Endothelial cell of umbilical vein (primary cell): ENCODE measurements at regions not wholly inside any gene's neighbourhood (a gene's known extent, or its start where the extent isn't known, plus 50 kb on each side); places are given as distances from the start of the nearest gene placed in this dataset.
A peak's percentile ranks its signal among the peaks of the same experiment; 100 is the strongest.

Source experiments
- BruUV-seq: library from RNA; stranded (reverse); fragments of 400-500 nt; replicated peaks from 2 replicates; lab custom pipeline; 2021; lab: Mats Ljungman, UMichigan
- CTCF ChIA-PET: fragments of 300-600, 350-600 bp; sonication (Branson Sonifier 250); formaldehyde crosslinking; loops from one replicate; lab custom pipeline; 2021; ENCODE audit warnings: antibody characterized with exemption, inconsistent platforms; lab: Charles Lee
- POLR2A ChIA-PET: fragments of 300-600, 350-600 bp; sonication (Branson Sonifier 250); formaldehyde crosslinking; loops from one replicate; lab custom pipeline; 2021; ENCODE audit warnings: antibody characterized with exemption, inconsistent platforms; lab: Charles Lee
- DNase-seq: peaks from one replicate; pipeline ENCODE4 v3.0.0-alpha.2; 2011; ENCODE audit warnings: low read depth, low spot score
- FAIRE-seq: peaks from 2 replicates; lab custom pipeline; 2011; peaks lifted over from hg19 to GRCh38; lab: Jason Lieb, UNC
- H2AFZ ChIP-seq: 2 replicates; pipeline ENCODE4 v1.6.0; 2012; ENCODE audit warnings: low read depth, low read length, control low read depth, inconsistent platforms
- H3K27ac ChIP-seq: 2 replicates; pipeline ENCODE4 v1.5.1; 2011; ENCODE audit warnings: low read depth, mild to moderate bottlenecking, control low read depth, low read length, moderate library complexity; ENCODE audit not compliant: insufficient read depth
- H3K27me3 ChIP-seq, 2 experiments: 2 replicates each; pipeline versions ENCODE4 v1.6.0 to v1.6.1; 2011; ENCODE audit warnings: low read length in 2 of 2, mixed read lengths in 1 of 2; ENCODE audit not compliant: control insufficient read depth in 2 of 2, insufficient read depth in 2 of 2
- H3K36me3 ChIP-seq, 2 experiments: 2 replicates in 1 of 2; 3 replicates in 1 of 2; pipeline ENCODE4 v1.5.1; 2011; ENCODE audit warnings: low read length in 2 of 2, mild to moderate bottlenecking in 1 of 2, moderate library complexity in 1 of 2; ENCODE audit not compliant: control insufficient read depth in 2 of 2, insufficient read depth in 2 of 2; ENCODE audit errors: extremely low read depth in 1 of 2
- H3K4me1 ChIP-seq: 3 replicates; pipeline ENCODE4 v1.5.1; 2011; ENCODE audit warnings: mild to moderate bottlenecking, low read length; ENCODE audit not compliant: control insufficient read depth, insufficient read depth; ENCODE audit errors: extremely low read depth
- H3K4me2 ChIP-seq: 2 replicates; pipeline ENCODE4 v1.6.1; 2011; ENCODE audit warnings: low read length, control low read depth, mixed read lengths; ENCODE audit not compliant: insufficient read depth
- H3K4me3 ChIP-seq, 3 experiments: fragments of 200-600 bp in 1 of 3; sonication (generic), shearing (Covaris generic) in 1 of 3; replicated peaks in 1 of 3; 2 replicates each; pipeline ENCODE4 v1.5.1; 2011 to 2016; ENCODE audit warnings: control low read depth in 3 of 3, low read length in 3 of 3, mild to moderate bottlenecking in 2 of 3, inconsistent platforms in 1 of 3, low read depth in 1 of 3, moderate library complexity in 1 of 3; ENCODE audit not compliant: insufficient read depth in 1 of 3
- H3K79me2 ChIP-seq: 2 replicates; pipeline ENCODE4 v1.6.0; 2012; ENCODE audit warnings: low read length, inconsistent platforms; ENCODE audit not compliant: control insufficient read depth, insufficient read depth
- H3K9ac ChIP-seq: replicated peaks from 2 replicates; pipeline ENCODE3; 2011; ENCODE audit warnings: low read length, control low read depth; ENCODE audit not compliant: insufficient read depth; ENCODE audit errors: extremely low read depth
- H3K9me1 ChIP-seq: replicated peaks from 3 replicates; pipeline ENCODE4 v1.6.0; 2011; ENCODE audit warnings: mild to moderate bottlenecking, low read length; ENCODE audit not compliant: control insufficient read depth, insufficient read depth; ENCODE audit errors: extremely low read depth
- H3K9me3 ChIP-seq: replicated peaks from 2 replicates; pipeline ENCODE4 v1.5.1; 2012; ENCODE audit warnings: low read length, inconsistent platforms; ENCODE audit not compliant: control insufficient read depth, insufficient read depth
- H4K20me1 ChIP-seq: replicated peaks from 2 replicates; pipeline ENCODE3; 2011; ENCODE audit warnings: mild to moderate bottlenecking, low read length; ENCODE audit not compliant: control insufficient read depth, insufficient read depth; ENCODE audit errors: extremely low read depth
- EZH2 ChIP-seq: IDR thresholded peaks from 2 replicates; pipeline ENCODE4 v1.6.1; 2012; ENCODE audit warnings: borderline replicate concordance, low read depth, mild to moderate bottlenecking, moderate library complexity, low read length, inconsistent platforms; ENCODE audit not compliant: severe bottlenecking
- FOS ChIP-seq: IDR thresholded peaks from 2 replicates; pipeline ENCODE4 v1.6.1; 2011; ENCODE audit warnings: mild to moderate bottlenecking, low read length, moderate library complexity, borderline replicate concordance; ENCODE audit not compliant: insufficient read depth
- GATA2 ChIP-seq: IDR thresholded peaks from 2 replicates; pipeline ENCODE4 v1.7.0; 2011; ENCODE audit warnings: low read depth, mild to moderate bottlenecking, moderate library complexity, mixed read lengths, low read length; ENCODE audit not compliant: insufficient read length, insufficient read depth
- JUN ChIP-seq: IDR thresholded peaks from 2 replicates; pipeline ENCODE4 v1.6.1; 2011; ENCODE audit warnings: borderline replicate concordance, low read depth; ENCODE audit not compliant: insufficient read length, insufficient read depth
- MYC ChIP-seq: IDR thresholded peaks from one replicate; pipeline ENCODE4 v1.6.1; 2011; ENCODE audit warnings: mild to moderate bottlenecking, low read depth, low read length
- POLR2A ChIP-seq: IDR thresholded peaks from 2 replicates; pipeline ENCODE4 v1.6.1; 2012; ENCODE audit warnings: low read depth, mild to moderate bottlenecking, control low read depth, low read length
- POLR2AphosphoS5 ChIP-seq: IDR thresholded peaks from 2 replicates; pipeline ENCODE4 v1.6.1; 2012; ENCODE audit warnings: low read depth, mild to moderate bottlenecking, control low read depth, low read length, moderate library complexity; ENCODE audit not compliant: insufficient read depth
- dilution Hi-C: fragments of 300-500 bp; cut with MboI; formaldehyde crosslinking; loops from one replicate; pipeline ENCODE4 v1.15.0; 2019; ENCODE audit warnings: low sequenced_read_pairs; ENCODE audit not compliant: extremely low pct_ligation_motif_present
- intact Hi-C: fragments of 100-400 bp; cut with micrococcal nuclease; formaldehyde crosslinking; loops from one replicate; pipeline ENCODE4 v1.10.0; 2022
- TF ChIP-seq, protein P1 (sequence below), 2 donors: IDR thresholded peaks; 1 replicate in 1 of 2; 2 replicates in 1 of 2; pipeline ENCODE4 v1.5.1; 2011; ENCODE audit warnings: low read length in 2 of 2, mild to moderate bottlenecking in 2 of 2, moderate library complexity in 2 of 2, control low read depth in 1 of 2, inconsistent platforms in 1 of 2, low read depth in 1 of 2; ENCODE audit not compliant: insufficient read depth in 1 of 2; ENCODE audit errors: extremely low read depth in 1 of 2
- TF ChIP-seq, protein P2 (sequence below): IDR thresholded peaks from 2 replicates; pipeline ENCODE4 v1.6.1; 2011; ENCODE audit not compliant: insufficient read depth, insufficient read length

DNA sequence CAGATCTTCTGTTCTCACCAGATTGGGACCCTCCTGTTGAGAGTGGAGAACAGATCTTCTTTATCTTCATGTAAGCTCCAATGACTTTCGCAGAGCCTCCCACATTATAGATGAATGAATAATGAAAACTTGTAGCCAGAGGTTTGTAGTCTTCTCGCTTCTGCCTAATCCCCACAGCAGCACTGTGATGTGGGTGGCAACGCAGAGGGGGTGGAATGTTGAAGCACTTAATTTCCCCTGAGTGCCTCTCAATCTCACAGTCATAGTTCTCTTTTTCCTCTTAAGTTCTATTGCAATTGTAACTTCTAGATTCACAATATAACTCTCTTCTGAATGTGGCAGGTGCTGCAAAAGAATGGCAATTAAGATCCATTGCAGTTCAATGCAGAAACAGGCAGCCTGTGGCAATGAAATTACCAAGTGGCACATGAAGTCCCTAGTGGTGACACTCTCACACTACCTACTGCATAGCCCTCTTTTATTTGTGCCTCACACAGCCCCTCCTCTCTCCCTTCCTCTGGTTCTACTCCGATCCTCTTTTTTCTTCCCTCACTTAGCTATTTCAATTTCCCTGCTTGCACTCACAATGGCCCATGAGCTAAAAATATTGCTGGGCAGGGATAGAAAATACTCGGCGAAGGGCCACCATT is 281.9 kb downstream of the UBE3D start:
- FAIRE-seq = no peak
- CTCF ChIA-PET = no interaction called here

DNA sequence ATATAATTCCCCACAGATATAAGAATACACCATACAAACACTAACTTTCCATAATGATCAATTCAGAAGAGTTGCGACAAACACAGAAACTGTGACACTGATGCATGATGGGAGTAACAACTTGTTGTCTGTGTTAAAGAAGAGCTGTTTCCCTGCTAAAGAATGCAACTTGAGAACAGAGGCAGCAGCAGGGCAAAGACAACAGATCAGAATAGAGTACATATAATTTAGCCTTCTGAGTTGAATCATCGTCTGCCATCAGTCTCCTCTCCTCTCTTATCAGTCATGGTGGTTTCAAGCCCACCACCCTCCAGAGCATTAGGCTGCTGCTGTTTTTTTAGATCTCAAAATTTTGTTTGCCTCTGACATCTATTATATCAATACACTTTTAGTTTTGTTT is 280.4 kb downstream of the UBE3D start:
- Histone ChIP-seq H3K27ac (no peak overlapping the region), H3K9me1 (no peaks in the 10 kb centered on the region), H3K4me3 (no peak overlapping the region), H3K9ac (no peak overlapping the region), H3K79me2 (no peaks in the 10 kb centered on the region), H3K4me2 (no peak overlapping the region), H4K20me1 (no peaks in the 10 kb centered on the region), H3K27me3 (no peaks in the 10 kb centered on the region), H3K9me3 (no peaks in the 10 kb centered on the region), H3K36me3 (no peaks in the 10 kb centered on the region), H2AFZ (no peak overlapping the region), H3K4me1 (no peaks in the 10 kb centered on the region)
- TF ChIP-seq GATA2 (no peak), POLR2AphosphoS5 (no peak), MYC (no peak), JUN (no peak), POLR2A (no peak), EZH2 (no peak), FOS (no peak)
- TF ChIP-seq, protein P1, sequence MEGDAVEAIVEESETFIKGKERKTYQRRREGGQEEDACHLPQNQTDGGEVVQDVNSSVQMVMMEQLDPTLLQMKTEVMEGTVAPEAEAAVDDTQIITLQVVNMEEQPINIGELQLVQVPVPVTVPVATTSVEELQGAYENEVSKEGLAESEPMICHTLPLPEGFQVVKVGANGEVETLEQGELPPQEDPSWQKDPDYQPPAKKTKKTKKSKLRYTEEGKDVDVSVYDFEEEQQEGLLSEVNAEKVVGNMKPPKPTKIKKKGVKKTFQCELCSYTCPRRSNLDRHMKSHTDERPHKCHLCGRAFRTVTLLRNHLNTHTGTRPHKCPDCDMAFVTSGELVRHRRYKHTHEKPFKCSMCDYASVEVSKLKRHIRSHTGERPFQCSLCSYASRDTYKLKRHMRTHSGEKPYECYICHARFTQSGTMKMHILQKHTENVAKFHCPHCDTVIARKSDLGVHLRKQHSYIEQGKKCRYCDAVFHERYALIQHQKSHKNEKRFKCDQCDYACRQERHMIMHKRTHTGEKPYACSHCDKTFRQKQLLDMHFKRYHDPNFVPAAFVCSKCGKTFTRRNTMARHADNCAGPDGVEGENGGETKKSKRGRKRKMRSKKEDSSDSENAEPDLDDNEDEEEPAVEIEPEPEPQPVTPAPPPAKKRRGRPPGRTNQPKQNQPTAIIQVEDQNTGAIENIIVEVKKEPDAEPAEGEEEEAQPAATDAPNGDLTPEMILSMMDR (IDR thresholded peaks at IDR 0.05; ENCODE audit: extremely low read depth in 1 of 2, insufficient read depth in 1 of 2, low read depth in 1 of 2, low read length in 2 of 2) = no peak
- TF ChIP-seq, protein P2, sequence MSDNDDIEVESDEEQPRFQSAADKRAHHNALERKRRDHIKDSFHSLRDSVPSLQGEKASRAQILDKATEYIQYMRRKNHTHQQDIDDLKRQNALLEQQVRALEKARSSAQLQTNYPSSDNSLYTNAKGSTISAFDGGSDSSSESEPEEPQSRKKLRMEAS = no peak
- BruUV-seq = no TSS peak
- ChIA-PET POLR2A (no interaction called here), CTCF (no interaction called here)
- FAIRE-seq (no peak), DNase-seq (no peak)
- intact Hi-C loops (no loop called here), dilution Hi-C loops (no loop called here)

More for the DNA sequence above, 281.9 kb downstream of the UBE3D start:
- Histone ChIP-seq H3K9me3 (no peaks in the 10 kb centered on the region), H3K27me3 (no peaks in the 10 kb centered on the region), H4K20me1 (no peaks in the 10 kb centered on the region), H2AFZ (no peak overlapping the region), H3K27ac (no peak overlapping the region), H3K4me1 (no peaks in the 10 kb centered on the region), H3K9me1 (no peaks in the 10 kb centered on the region), H3K4me2 (no peak overlapping the region), H3K79me2 (no peaks in the 10 kb centered on the region), H3K36me3 (no peaks in the 10 kb centered on the region), H3K4me3 (no peak overlapping the region), H3K9ac (no peak overlapping the region)
- BruUV-seq = no TSS peak
- no peak for DNase-seq
- dilution Hi-C loops = no loop called here
- intact Hi-C loops = no loop called here
- TF ChIP-seq, protein P1 (IDR thresholded peaks at IDR 0.05; ENCODE audit: extremely low read depth in 1 of 2, insufficient read depth in 1 of 2, low read depth in 1 of 2, low read length in 2 of 2) = peak in 1 of 2 donors; percentile 15
- TF ChIP-seq POLR2AphosphoS5 = no peak
- POLR2A ChIA-PET = no interaction called here
